ENCODE measurements at regions not wholly inside any gene's neighbourhood (a gene's known extent, or its start where the extent isn't known, plus 50 kb on each side); places are given as distances from the start of the nearest gene placed in this dataset.
"Not testable (repeated sequence)": the region's sequence is repeated elsewhere in the genome, so short reads cannot be mapped to it uniquely, and the experiment has no call there.

DNA sequence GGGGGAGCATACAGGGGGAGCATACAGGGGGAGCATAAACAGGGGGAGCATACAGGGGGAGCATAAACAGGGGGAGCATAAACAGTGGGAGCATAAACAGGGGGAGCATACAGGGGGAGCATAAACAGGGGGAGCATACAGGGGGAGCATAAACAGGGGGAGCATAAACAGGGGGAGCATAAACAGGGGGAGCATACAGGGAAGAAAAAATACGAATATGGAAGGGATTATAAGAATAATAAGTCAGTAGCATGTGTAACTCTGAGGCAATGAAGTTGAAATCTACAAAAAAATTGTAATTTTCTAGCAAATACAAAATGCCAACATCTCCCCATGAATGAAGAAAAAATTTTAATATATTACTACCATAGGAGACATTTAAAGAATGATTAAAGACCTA is 101.3 kb upstream of the FOXQ1 start:
- H3K27me3 ChIP-seq (ENCODE audit: control insufficient read depth in 5 of 5, insufficient read depth in 4 of 5, low read length in 5 of 5); H3K4me1 ChIP-seq (ENCODE audit: control insufficient read depth in 5 of 5, insufficient read depth in 5 of 5, low read length in 5 of 5); H3K9me3 ChIP-seq (ENCODE audit: control insufficient read depth in 5 of 5, low read length in 5 of 5); H3K27ac ChIP-seq (ENCODE audit: low read depth, low read length); H3K4me3 ChIP-seq (ENCODE audit: low read depth in 1 of 5, low read length in 5 of 5); H3K9ac ChIP-seq (ENCODE audit: low read length in 5 of 5); H3K36me3 ChIP-seq (ENCODE audit: control insufficient read depth in 5 of 5, insufficient read depth in 5 of 5, low read length in 5 of 5): not testable (repeated sequence)

DNA sequence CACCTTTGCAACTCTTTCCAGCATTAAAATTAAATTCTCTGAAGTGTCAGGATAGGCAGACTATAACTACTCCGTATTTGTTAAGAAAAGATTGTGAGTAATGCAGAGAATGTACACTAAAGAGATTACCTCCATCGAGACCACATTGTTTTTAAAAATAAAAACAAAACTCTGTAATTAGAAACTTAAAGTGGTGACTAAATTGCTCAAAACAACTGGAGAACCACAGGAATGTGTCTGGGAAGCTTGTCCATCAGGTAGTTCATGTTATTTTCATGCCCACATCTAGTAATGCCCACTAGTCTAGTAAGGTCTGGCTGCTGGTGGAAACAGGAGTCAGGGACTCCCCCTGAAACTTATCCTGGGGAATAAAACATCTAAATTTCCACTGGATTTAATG is 103.0 kb upstream of the FOXQ1 start:
- Histone ChIP-seq H3K4me1 (ENCODE audit: control insufficient read depth in 5 of 5, insufficient read depth in 5 of 5, low read length in 5 of 5) (no peaks in the 10 kb centered on the region), H3K9ac (ENCODE audit: low read length in 5 of 5) (no peak overlapping the region), H3K27ac (ENCODE audit: low read depth, low read length) (no peak overlapping the region), H3K27me3 (ENCODE audit: control insufficient read depth in 5 of 5, insufficient read depth in 4 of 5, low read length in 5 of 5) (peaks cover 0 to 6% (median 0%) of the 10 kb centered on the region in 5 donors), H3K9me3 (ENCODE audit: control insufficient read depth in 5 of 5, low read length in 5 of 5) (no peaks in the 10 kb centered on the region), H3K4me3 (ENCODE audit: low read depth in 1 of 5, low read length in 5 of 5) (no peak overlapping the region), H3K36me3 (ENCODE audit: control insufficient read depth in 5 of 5, insufficient read depth in 5 of 5, low read length in 5 of 5) (no peaks in the 10 kb centered on the region)

DNA sequence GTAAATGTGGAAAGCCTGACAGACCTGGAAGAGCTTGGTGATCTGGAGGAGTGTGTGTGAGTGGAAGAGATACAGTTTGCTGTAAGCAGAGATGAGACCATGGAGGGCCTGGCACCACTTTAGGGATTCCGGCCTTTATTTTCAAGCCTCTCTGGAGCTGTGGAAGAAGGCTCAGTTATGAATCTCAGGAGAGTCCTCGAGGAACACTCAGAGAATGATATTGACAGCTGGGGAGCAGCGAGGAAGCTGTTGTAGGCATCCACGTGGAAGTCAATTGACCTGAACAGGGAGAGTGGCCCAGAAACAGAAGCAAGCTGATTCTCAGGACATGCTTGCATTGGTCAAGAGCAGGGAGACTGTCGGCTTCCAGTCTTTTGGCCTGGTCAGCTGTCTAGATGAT is 108.4 kb upstream of the FOXQ1 start:
- no peak overlapping the region for H3K27ac ChIP-seq (ENCODE audit: low read depth, low read length)
- peaks cover 0 to 3% (median 0%) of the 10 kb centered on the region in 5 donors for H3K27me3 ChIP-seq (ENCODE audit: control insufficient read depth in 5 of 5, insufficient read depth in 4 of 5, low read length in 5 of 5)
- no peak overlapping the region for H3K4me3 ChIP-seq (ENCODE audit: low read depth in 1 of 5, low read length in 5 of 5)
- H3K9me3 ChIP-seq (ENCODE audit: control insufficient read depth in 5 of 5, low read length in 5 of 5), result no peaks in the 10 kb centered on the region
- peaks cover 0 to 5% (median 0%) of the 10 kb centered on the region in 5 donors for H3K4me1 ChIP-seq (ENCODE audit: control insufficient read depth in 5 of 5, insufficient read depth in 5 of 5, low read length in 5 of 5)
- H3K9ac ChIP-seq (ENCODE audit: low read length in 5 of 5), result no peak overlapping the region
- no peaks in the 10 kb centered on the region for H3K36me3 ChIP-seq (ENCODE audit: control insufficient read depth in 5 of 5, insufficient read depth in 5 of 5, low read length in 5 of 5)

DNA sequence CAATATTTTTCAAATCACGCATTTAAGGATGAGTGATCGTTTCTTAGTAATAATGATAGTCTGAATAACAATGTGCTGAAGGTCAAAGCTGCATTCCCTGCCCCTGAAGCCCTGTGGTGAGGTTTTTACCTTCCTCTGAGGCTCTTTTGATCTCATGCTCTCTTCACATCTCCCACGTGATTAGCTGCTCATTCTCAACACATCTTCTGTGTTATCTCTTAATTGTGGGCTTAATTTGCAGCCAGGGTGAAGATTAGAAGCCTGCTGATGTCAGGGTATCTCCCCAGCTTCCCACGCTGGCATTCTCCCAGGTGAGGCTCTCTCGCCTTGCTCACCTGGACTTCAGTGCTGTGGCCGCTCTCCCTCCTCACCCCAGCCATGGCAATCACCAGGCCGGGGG is 109.7 kb upstream of the FOXQ1 start:
- Histone ChIP-seq H3K27ac (ENCODE audit: low read depth, low read length) (no peak overlapping the region), H3K36me3 (ENCODE audit: control insufficient read depth in 5 of 5, insufficient read depth in 5 of 5, low read length in 5 of 5) (no peaks in the 10 kb centered on the region), H3K27me3 (ENCODE audit: control insufficient read depth in 5 of 5, insufficient read depth in 4 of 5, low read length in 5 of 5) (peaks cover 0 to 3% (median 0%) of the 10 kb centered on the region in 5 donors), H3K4me1 (ENCODE audit: control insufficient read depth in 5 of 5, insufficient read depth in 5 of 5, low read length in 5 of 5) (peaks cover 0 to 5% (median 0%) of the 10 kb centered on the region in 5 donors), H3K9me3 (ENCODE audit: control insufficient read depth in 5 of 5, low read length in 5 of 5) (no peaks in the 10 kb centered on the region), H3K4me3 (ENCODE audit: low read depth in 1 of 5, low read length in 5 of 5) (no peak overlapping the region), H3K9ac (ENCODE audit: low read length in 5 of 5) (no peak overlapping the region)

DNA sequence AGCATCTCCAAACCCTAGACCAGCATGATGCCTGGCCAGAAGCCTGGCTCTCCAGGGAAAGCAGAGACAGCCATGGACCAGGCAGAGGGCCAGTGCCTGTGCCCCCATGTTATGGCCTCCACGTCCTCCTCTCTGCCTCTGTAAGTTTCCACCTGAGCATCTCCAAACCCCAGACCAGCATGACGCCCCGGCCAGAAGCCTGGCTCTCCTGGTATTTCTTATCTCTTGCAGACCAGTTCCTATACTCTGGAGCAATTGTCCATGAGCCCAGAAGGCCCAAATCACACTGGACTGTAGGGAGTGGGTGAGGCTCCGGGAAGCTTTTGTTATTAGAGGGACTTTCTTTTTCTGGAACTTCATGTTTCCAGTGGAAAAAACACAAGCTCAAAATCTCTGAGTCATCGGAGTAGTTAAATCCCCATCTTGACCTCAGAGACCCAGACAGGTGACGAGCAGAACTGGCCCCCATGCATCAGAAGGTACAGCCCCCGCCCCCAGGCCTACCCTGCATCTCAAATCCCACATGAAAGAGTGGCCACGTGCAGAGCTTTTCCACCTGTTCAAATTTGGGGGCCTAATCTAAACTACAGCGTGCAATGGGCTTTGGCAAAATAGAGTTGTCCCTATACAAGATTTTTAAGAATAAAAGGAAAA is 110.2 kb upstream of the FOXQ1 start:
- Histone ChIP-seq H3K27ac (ENCODE audit: low read depth, low read length) (no peak overlapping the region), H3K27me3 (ENCODE audit: control insufficient read depth in 5 of 5, insufficient read depth in 4 of 5, low read length in 5 of 5) (peaks cover 0 to 3% (median 0%) of the 10 kb centered on the region in 5 donors), H3K9me3 (ENCODE audit: control insufficient read depth in 5 of 5, low read length in 5 of 5) (no peaks in the 10 kb centered on the region), H3K4me1 (ENCODE audit: control insufficient read depth in 5 of 5, insufficient read depth in 5 of 5, low read length in 5 of 5) (peaks cover 0 to 5% (median 0%) of the 10 kb centered on the region in 5 donors), H3K9ac (ENCODE audit: low read length in 5 of 5) (no peak overlapping the region), H3K36me3 (ENCODE audit: control insufficient read depth in 5 of 5, insufficient read depth in 5 of 5, low read length in 5 of 5) (no peaks in the 10 kb centered on the region), H3K4me3 (ENCODE audit: low read depth in 1 of 5, low read length in 5 of 5) (no peak overlapping the region)

DNA sequence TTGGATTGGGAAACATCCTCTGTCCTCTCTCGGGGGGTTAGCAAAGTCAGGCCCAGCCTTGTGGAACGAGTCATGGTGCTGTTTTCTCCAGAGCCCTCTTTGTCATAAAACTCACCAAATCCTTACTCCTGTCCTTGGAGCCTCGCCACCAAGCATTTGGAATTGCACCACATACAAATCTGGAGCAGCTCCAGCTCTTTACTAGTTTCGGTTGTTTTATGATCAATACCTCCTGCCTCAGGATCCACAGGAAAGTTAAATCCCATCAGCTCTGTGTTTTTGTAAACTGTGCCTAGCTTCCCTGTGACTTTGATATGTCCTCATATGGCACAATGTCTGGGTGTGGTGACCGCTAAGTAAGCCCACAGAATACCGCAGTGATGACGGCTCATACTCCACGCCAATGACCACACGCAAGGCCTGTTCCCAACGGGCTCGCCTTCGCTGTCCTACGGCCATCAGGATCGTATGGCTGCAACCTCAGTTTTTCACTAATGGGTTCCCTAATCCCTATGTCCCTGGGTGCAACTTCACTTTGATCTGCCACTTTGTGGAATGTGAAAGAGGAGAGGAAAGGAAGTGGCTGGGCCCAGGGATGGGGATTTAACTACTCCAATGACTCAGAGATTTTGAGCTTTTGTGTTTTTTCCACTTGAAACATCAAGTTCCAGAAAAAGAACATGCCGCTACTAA is 111.3 kb upstream of the FOXQ1 start:
- H3K4me3 ChIP-seq (ENCODE audit: low read depth in 1 of 5, low read length in 5 of 5), result no peak overlapping the region
- no peak overlapping the region for H3K9ac ChIP-seq (ENCODE audit: low read length in 5 of 5)
- peaks cover 0 to 1% (median 0%) of the 10 kb centered on the region in 5 donors for H3K9me3 ChIP-seq (ENCODE audit: control insufficient read depth in 5 of 5, low read length in 5 of 5)
- H3K27me3 ChIP-seq (ENCODE audit: control insufficient read depth in 5 of 5, insufficient read depth in 4 of 5, low read length in 5 of 5), result peaks cover 0 to 3% (median 0%) of the 10 kb centered on the region in 5 donors
- H3K4me1 ChIP-seq (ENCODE audit: control insufficient read depth in 5 of 5, insufficient read depth in 5 of 5, low read length in 5 of 5), result peaks cover 0 to 5% (median 0%) of the 10 kb centered on the region in 5 donors
- H3K27ac ChIP-seq (ENCODE audit: low read depth, low read length), result no peak overlapping the region
- H3K36me3 ChIP-seq (ENCODE audit: control insufficient read depth in 5 of 5, insufficient read depth in 5 of 5, low read length in 5 of 5), result no peaks in the 10 kb centered on the region

DNA sequence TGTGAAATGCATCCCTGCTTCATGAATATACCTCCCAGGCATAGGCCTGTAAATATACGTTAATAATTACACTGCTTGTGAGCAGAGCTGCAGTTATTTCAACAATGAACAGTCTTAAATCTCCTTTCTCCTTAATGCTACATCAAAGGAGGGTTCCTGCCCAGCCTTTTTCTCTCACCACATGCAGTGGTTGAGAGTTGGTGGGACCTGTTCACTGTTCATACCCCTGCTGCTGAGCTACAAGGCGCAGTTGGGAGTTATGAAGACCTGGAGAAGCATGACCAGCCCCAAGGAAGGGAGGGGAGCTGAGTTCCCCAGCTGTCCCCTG is 111.9 kb upstream of the FOXQ1 start:
- Histone ChIP-seq H3K4me1 (ENCODE audit: control insufficient read depth in 5 of 5, insufficient read depth in 5 of 5, low read length in 5 of 5) (peaks cover 0 to 5% (median 0%) of the 10 kb centered on the region in 5 donors), H3K4me3 (ENCODE audit: low read depth in 1 of 5, low read length in 5 of 5) (no peak overlapping the region), H3K9ac (ENCODE audit: low read length in 5 of 5) (no peak overlapping the region), H3K27ac (ENCODE audit: low read depth, low read length) (no peak overlapping the region), H3K36me3 (ENCODE audit: control insufficient read depth in 5 of 5, insufficient read depth in 5 of 5, low read length in 5 of 5) (no peaks in the 10 kb centered on the region), H3K27me3 (ENCODE audit: control insufficient read depth in 5 of 5, insufficient read depth in 4 of 5, low read length in 5 of 5) (peaks cover 0 to 3% (median 0%) of the 10 kb centered on the region in 5 donors), H3K9me3 (ENCODE audit: control insufficient read depth in 5 of 5, low read length in 5 of 5) (peaks cover 0 to 5% (median 0%) of the 10 kb centered on the region in 5 donors)

DNA sequence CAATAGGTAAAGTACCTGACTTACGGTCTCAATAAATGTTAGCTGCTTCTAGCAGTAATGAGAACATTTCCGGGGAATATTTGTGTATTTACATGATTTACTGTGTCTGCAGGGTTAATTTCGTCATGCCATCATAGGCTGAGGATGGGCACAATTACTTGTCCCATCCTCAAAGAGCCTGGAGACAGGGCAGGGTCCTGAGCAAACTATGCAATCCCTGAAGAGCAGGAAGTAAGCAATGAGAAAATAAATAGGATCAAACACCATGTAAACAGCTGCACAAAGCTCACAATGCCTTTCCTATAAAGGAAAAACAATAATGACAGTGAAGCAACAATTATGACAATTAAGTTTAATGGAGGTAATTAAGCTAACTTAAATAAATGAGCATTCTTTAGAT is 114.6 kb upstream of the FOXQ1 start:
- no peaks in the 10 kb centered on the region for H3K27me3 ChIP-seq (ENCODE audit: control insufficient read depth in 5 of 5, insufficient read depth in 4 of 5, low read length in 5 of 5)
- peaks cover 0 to 5% (median 0%) of the 10 kb centered on the region in 5 donors for H3K4me1 ChIP-seq (ENCODE audit: control insufficient read depth in 5 of 5, insufficient read depth in 5 of 5, low read length in 5 of 5)
- H3K36me3 ChIP-seq (ENCODE audit: control insufficient read depth in 5 of 5, insufficient read depth in 5 of 5, low read length in 5 of 5), result no peaks in the 10 kb centered on the region
- H3K9me3 ChIP-seq (ENCODE audit: control insufficient read depth in 5 of 5, low read length in 5 of 5), result peaks cover 0 to 8% (median 5%) of the 10 kb centered on the region in 5 donors
- no peak overlapping the region for H3K4me3 ChIP-seq (ENCODE audit: low read depth in 1 of 5, low read length in 5 of 5)
- no peak overlapping the region for H3K27ac ChIP-seq (ENCODE audit: low read depth, low read length)
- no peak overlapping the region for H3K9ac ChIP-seq (ENCODE audit: low read length in 5 of 5)

DNA sequence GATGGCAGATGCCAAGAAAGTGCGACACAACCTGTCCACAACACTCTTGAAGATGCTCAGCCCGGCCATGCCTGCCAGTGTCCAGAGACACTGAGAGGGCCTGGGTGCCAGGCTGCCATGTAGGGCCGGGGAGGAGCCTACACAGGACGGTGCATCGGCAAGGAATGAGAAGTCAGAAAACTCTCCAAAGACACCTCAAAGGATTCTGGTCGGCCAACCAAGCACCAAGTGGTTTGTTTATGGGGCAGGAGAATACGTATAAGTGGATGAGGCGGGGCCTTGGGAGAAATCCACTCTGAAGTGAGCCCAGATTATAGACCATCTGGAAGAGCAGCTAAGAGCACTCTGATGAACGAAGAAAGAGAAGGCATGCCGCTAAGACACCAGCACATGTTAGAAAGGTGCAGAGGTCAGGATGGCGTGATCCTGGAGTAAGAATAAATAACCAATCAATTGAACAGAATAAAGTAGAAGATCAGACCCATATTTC is 120.7 kb upstream of the FOXQ1 start:
- no peaks in the 10 kb centered on the region for H3K36me3 ChIP-seq (ENCODE audit: control insufficient read depth in 5 of 5, insufficient read depth in 5 of 5, low read length in 5 of 5)
- no peaks in the 10 kb centered on the region for H3K4me1 ChIP-seq (ENCODE audit: control insufficient read depth in 5 of 5, insufficient read depth in 5 of 5, low read length in 5 of 5)
- no peak overlapping the region for H3K9ac ChIP-seq (ENCODE audit: low read length in 5 of 5)
- H3K4me3 ChIP-seq (ENCODE audit: low read depth in 1 of 5, low read length in 5 of 5), result no peak overlapping the region
- H3K27me3 ChIP-seq (ENCODE audit: control insufficient read depth in 5 of 5, insufficient read depth in 4 of 5, low read length in 5 of 5), result peaks cover 0 to 6% (median 5%) of the 10 kb centered on the region in 5 donors
- H3K9me3 ChIP-seq (ENCODE audit: control insufficient read depth in 5 of 5, low read length in 5 of 5), result peaks cover 0 to 8% (median 5%) of the 10 kb centered on the region in 5 donors
- H3K27ac ChIP-seq (ENCODE audit: low read depth, low read length), result no peak overlapping the region

DNA sequence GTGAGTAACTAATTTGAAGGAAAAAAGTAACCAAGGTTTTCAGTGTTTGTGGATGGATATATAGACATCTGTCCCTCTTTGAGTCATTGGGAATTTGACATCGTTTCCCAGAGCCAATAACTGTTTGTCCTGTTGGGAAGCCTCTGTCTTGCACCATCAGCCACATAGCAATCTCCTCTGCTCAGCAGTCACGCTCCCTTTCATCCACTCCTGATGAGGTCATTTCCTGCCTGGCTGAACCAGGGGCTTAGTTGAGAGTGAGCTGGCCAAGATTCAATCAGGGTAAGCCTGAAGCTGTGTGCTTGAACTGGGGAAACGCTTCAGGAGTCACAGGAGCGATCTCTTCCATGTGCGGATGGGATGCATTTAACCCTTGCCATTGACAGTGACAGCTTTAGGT is 121.5 kb upstream of the FOXQ1 start:
- H3K27me3 ChIP-seq (ENCODE audit: control insufficient read depth in 5 of 5, insufficient read depth in 4 of 5, low read length in 5 of 5), result peaks cover 0 to 6% (median 5%) of the 10 kb centered on the region in 5 donors
- H3K4me1 ChIP-seq (ENCODE audit: control insufficient read depth in 5 of 5, insufficient read depth in 5 of 5, low read length in 5 of 5), result no peaks in the 10 kb centered on the region
- H3K4me3 ChIP-seq (ENCODE audit: low read depth in 1 of 5, low read length in 5 of 5), result no peak overlapping the region
- H3K27ac ChIP-seq (ENCODE audit: low read depth, low read length), result no peak overlapping the region
- H3K9ac ChIP-seq (ENCODE audit: low read length in 5 of 5), result no peak overlapping the region
- H3K9me3 ChIP-seq (ENCODE audit: control insufficient read depth in 5 of 5, low read length in 5 of 5), result peaks cover 0 to 8% (median 1%) of the 10 kb centered on the region in 5 donors
- no peaks in the 10 kb centered on the region for H3K36me3 ChIP-seq (ENCODE audit: control insufficient read depth in 5 of 5, insufficient read depth in 5 of 5, low read length in 5 of 5)
